GM23338 (cell line): ENCODE measurements at regions not wholly inside any gene's neighbourhood (a gene's known extent, or its start where the extent isn't known, plus 50 kb on each side); places are given as distances from the start of the nearest gene placed in this dataset.

Experiments used
- ATAC-seq: fragments of 200-7000 bp; cut with Tn5 transposase; 3 replicates; pipeline ENCODE4 v1.9.1; 2020
- DNase-seq: peaks from one replicate; pipeline ENCODE4 v3.0.0-alpha.2; 2015; ENCODE audit warnings: low spot score
- H2AFZ ChIP-seq: fragments of 200-600 bp; sonication (generic); 2 replicates; pipeline ENCODE4 v1.8.0; 2016; ENCODE audit warnings: antibody characterized with exemption, mild to moderate bottlenecking, moderate library complexity
- H3F3A ChIP-seq: fragments of 200-600 bp; sonication (generic); replicated peaks from 2 replicates; pipeline ENCODE4 v1.8.0; 2017; ENCODE audit warnings: antibody characterized with exemption, mixed run types, low read depth
- H3K27ac ChIP-seq: fragments of 200-600 bp; sonication (generic); 2 replicates; pipeline ENCODE4 v1.6.1; 2016; ENCODE audit warnings: low read depth
- H3K27me3 ChIP-seq: fragments of 200-600 bp; sonication (generic); 2 replicates; pipeline ENCODE4 v1.8.0; 2016; ENCODE audit warnings: mild to moderate bottlenecking, mixed run types, moderate library complexity; ENCODE audit not compliant: insufficient read depth
- H3K36me3 ChIP-seq: fragments of 200-600 bp; sonication (generic); 2 replicates; pipeline ENCODE4 v1.8.0; 2016; ENCODE audit warnings: mild to moderate bottlenecking; ENCODE audit not compliant: insufficient read depth
- H3K4me1 ChIP-seq: fragments of 200-600 bp; sonication (generic); 2 replicates; pipeline ENCODE4 v1.8.0; 2016; ENCODE audit warnings: mild to moderate bottlenecking, moderate library complexity; ENCODE audit not compliant: insufficient read depth
- H3K4me2 ChIP-seq: fragments of 200-600 bp; sonication (generic); 2 replicates; pipeline ENCODE4 v1.7.1; 2017; ENCODE audit warnings: mixed run types
- H3K4me3 ChIP-seq: fragments of 200-600 bp; sonication (generic); 2 replicates; pipeline ENCODE4 v1.6.1; 2016; ENCODE audit warnings: mixed run types
- H3K79me2 ChIP-seq: fragments of 200-600 bp; sonication (generic); replicated peaks from 2 replicates; pipeline ENCODE4 v1.8.0; 2017; ENCODE audit warnings: mild to moderate bottlenecking; ENCODE audit not compliant: insufficient read depth
- H3K9me2 ChIP-seq: fragments of 200-600 bp; sonication (generic); 2 replicates; pipeline ENCODE4 v1.8.0; 2017; ENCODE audit not compliant: insufficient read depth
- H4K20me1 ChIP-seq: fragments of 200-600 bp; sonication (generic); replicated peaks from 2 replicates; pipeline ENCODE4 v1.8.0; 2017; ENCODE audit warnings: mild to moderate bottlenecking; ENCODE audit not compliant: insufficient read depth
- H3K27ac Mint-ChIP-seq: 2 replicates; pipeline ENCODE4 v1.8.0; 2020; ENCODE audit warnings: inconsistent platforms, mild to moderate bottlenecking, moderate library complexity, mixed read lengths
- H3K27me3 Mint-ChIP-seq: 3 replicates; pipeline ENCODE4 v1.8.0; 2022; ENCODE audit warnings: low read depth, mild to moderate bottlenecking, moderate library complexity, mixed read lengths, inconsistent platforms; ENCODE audit not compliant: insufficient read depth, poor library complexity
- H3K36me3 Mint-ChIP-seq: 3 replicates; pipeline ENCODE4 v1.8.0; 2021; ENCODE audit warnings: low read depth, mild to moderate bottlenecking, inconsistent platforms, moderate library complexity, mixed read lengths
- H3K4me1 Mint-ChIP-seq: 3 replicates; pipeline ENCODE4 v1.8.0; 2020; ENCODE audit warnings: mild to moderate bottlenecking, inconsistent platforms, mixed read lengths
- H3K4me3 Mint-ChIP-seq: 3 replicates; pipeline ENCODE4 v1.8.0; 2021; ENCODE audit warnings: moderate library complexity, mild to moderate bottlenecking, inconsistent platforms, mixed read lengths
- H3K9me3 Mint-ChIP-seq: 3 replicates; pipeline ENCODE4 v1.8.0; 2020; ENCODE audit warnings: moderate library complexity, mild to moderate bottlenecking, inconsistent platforms, mixed read lengths
- CREB1 ChIP-seq: fragments of 250-450 bp; sonication (Bioruptor Pico); IDR thresholded peaks from 2 replicates; pipeline ENCODE4 v1.5.0; 2020; ENCODE audit warnings: low read depth, mild to moderate bottlenecking, moderate library complexity
- CTCF ChIP-seq, 2 experiments: fragments of 200-600 bp in 1 of 2; sonication (generic) in 1 of 2; conservative IDR thresholded peaks; 2 replicates each; pipeline versions ENCODE4 v1.5.1 to v1.6.1; 2016 to 2017; ENCODE audit warnings: antibody characterized with exemption in 2 of 2, low read depth in 2 of 2, mild to moderate bottlenecking in 2 of 2, moderate library complexity in 1 of 2
- ETS1 ChIP-seq: IDR thresholded peaks from 2 replicates; pipeline ENCODE4 v1.6.1; 2016; ENCODE audit warnings: antibody characterized with exemption
- EZH2 ChIP-seq: fragments of 200-600 bp; sonication (generic); IDR thresholded peaks from one replicate; pipeline ENCODE4 v1.8.0; 2017; ENCODE audit warnings: antibody characterized with exemption, mild to moderate bottlenecking, low read depth; ENCODE audit not compliant: unreplicated experiment
- EZH2phosphoT487 ChIP-seq: fragments of 200-600 bp; sonication (generic); IDR thresholded peaks from one replicate; pipeline ENCODE4 v1.8.1; 2018; ENCODE audit warnings: antibody characterized with exemption; ENCODE audit not compliant: unreplicated experiment
- JUNB ChIP-seq: IDR thresholded peaks from one replicate; pipeline ENCODE4 v1.6.1; 2016; ENCODE audit warnings: antibody characterized with exemption; ENCODE audit not compliant: unreplicated experiment
- NANOG ChIP-seq: IDR thresholded peaks from 2 replicates; pipeline ENCODE4 v1.6.1; 2016; ENCODE audit warnings: antibody characterized with exemption, borderline replicate concordance
- POLR2AphosphoS5 ChIP-seq: IDR thresholded peaks from 2 replicates; pipeline ENCODE4 v1.6.1; 2016; ENCODE audit warnings: antibody characterized with exemption, low read depth
- REST ChIP-seq: IDR thresholded peaks from one replicate; pipeline ENCODE4 v1.6.1; 2018; ENCODE audit warnings: antibody characterized with exemption; ENCODE audit not compliant: unreplicated experiment
- STAT1 ChIP-seq: IDR thresholded peaks from one replicate; pipeline ENCODE4 v1.6.1; 2016; ENCODE audit warnings: antibody characterized with exemption; ENCODE audit not compliant: unreplicated experiment
- ZNF114 ChIP-seq: fragments of 250-450 bp; sonication (Bioruptor Pico); IDR thresholded peaks from 2 replicates; pipeline ENCODE4 v1.5.0; 2020; ENCODE audit warnings: mild to moderate bottlenecking, moderate library complexity
- ZNF331 ChIP-seq: fragments of 250-450 bp; sonication (Bioruptor Pico); IDR thresholded peaks from 2 replicates; pipeline ENCODE4 v1.5.0; 2020; ENCODE audit warnings: low read depth, mild to moderate bottlenecking, moderate library complexity
- TF ChIP-seq, protein P1 (sequence below): fragments of 250-450 bp; sonication (Bioruptor Pico); IDR thresholded peaks from 2 replicates; pipeline ENCODE4 v1.5.0; 2020; ENCODE audit warnings: mild to moderate bottlenecking, moderate library complexity

GRCh38 chr9:94178927-94179326 is 80.2 kb upstream of the ZNF169 start:
- Mint-ChIP-seq H3K9me3 (no peaks in the 10 kb centered on the region; the same call in 2 of the 3 replicates), H3K4me1 (peaks cover 28% of the 10 kb centered on the region)
- ATAC-seq: no peak

More at GRCh38 chr9:94178927-94179326, 80.2 kb upstream of the ZNF169 start:
- H3K27me3 ChIP-seq: no peaks in the 10 kb centered on the region
- no peak overlapping the region for H3K4me2 ChIP-seq
- H3K4me1 ChIP-seq: peaks cover 4% of the 10 kb centered on the region
- H2AFZ ChIP-seq: no peak overlapping the region
- H3F3A ChIP-seq: peaks cover 4% of the 10 kb centered on the region; the same call in 1 of the 2 replicates
- Mint-ChIP-seq H3K27me3 (peaks cover 19% of the 10 kb centered on the region), H3K4me3 (no peak overlapping the region), H3K27ac (no peak overlapping the region), H3K36me3 (peaks cover 50% of the 10 kb centered on the region)
- H3K4me3 ChIP-seq: no peak overlapping the region
- H4K20me1 ChIP-seq: peaks cover 57% of the 10 kb centered on the region
- H3K36me3 ChIP-seq: peaks cover 23% of the 10 kb centered on the region
- no peaks in the 10 kb centered on the region for H3K9me2 ChIP-seq
- H3K27ac ChIP-seq: peak overlapping the region; percentile 57; the same call in 1 of the 2 replicates
- TF ChIP-seq EZH2 (no peak), CREB1 (no peak), REST (no peak), POLR2AphosphoS5 (no peak), JUNB (no peak), ZNF114 (CRISPR knock-in tag) (no peak), EZH2phosphoT487 (no peak), ZNF331 (CRISPR knock-in tag) (no peak), ETS1 (no peak), NANOG (no peak), CTCF (conservative IDR thresholded peaks at IDR 0.05; ENCODE audit: low read depth in 2 of 2) (no peak), STAT1 (no peak)
- TF ChIP-seq, protein P1, sequence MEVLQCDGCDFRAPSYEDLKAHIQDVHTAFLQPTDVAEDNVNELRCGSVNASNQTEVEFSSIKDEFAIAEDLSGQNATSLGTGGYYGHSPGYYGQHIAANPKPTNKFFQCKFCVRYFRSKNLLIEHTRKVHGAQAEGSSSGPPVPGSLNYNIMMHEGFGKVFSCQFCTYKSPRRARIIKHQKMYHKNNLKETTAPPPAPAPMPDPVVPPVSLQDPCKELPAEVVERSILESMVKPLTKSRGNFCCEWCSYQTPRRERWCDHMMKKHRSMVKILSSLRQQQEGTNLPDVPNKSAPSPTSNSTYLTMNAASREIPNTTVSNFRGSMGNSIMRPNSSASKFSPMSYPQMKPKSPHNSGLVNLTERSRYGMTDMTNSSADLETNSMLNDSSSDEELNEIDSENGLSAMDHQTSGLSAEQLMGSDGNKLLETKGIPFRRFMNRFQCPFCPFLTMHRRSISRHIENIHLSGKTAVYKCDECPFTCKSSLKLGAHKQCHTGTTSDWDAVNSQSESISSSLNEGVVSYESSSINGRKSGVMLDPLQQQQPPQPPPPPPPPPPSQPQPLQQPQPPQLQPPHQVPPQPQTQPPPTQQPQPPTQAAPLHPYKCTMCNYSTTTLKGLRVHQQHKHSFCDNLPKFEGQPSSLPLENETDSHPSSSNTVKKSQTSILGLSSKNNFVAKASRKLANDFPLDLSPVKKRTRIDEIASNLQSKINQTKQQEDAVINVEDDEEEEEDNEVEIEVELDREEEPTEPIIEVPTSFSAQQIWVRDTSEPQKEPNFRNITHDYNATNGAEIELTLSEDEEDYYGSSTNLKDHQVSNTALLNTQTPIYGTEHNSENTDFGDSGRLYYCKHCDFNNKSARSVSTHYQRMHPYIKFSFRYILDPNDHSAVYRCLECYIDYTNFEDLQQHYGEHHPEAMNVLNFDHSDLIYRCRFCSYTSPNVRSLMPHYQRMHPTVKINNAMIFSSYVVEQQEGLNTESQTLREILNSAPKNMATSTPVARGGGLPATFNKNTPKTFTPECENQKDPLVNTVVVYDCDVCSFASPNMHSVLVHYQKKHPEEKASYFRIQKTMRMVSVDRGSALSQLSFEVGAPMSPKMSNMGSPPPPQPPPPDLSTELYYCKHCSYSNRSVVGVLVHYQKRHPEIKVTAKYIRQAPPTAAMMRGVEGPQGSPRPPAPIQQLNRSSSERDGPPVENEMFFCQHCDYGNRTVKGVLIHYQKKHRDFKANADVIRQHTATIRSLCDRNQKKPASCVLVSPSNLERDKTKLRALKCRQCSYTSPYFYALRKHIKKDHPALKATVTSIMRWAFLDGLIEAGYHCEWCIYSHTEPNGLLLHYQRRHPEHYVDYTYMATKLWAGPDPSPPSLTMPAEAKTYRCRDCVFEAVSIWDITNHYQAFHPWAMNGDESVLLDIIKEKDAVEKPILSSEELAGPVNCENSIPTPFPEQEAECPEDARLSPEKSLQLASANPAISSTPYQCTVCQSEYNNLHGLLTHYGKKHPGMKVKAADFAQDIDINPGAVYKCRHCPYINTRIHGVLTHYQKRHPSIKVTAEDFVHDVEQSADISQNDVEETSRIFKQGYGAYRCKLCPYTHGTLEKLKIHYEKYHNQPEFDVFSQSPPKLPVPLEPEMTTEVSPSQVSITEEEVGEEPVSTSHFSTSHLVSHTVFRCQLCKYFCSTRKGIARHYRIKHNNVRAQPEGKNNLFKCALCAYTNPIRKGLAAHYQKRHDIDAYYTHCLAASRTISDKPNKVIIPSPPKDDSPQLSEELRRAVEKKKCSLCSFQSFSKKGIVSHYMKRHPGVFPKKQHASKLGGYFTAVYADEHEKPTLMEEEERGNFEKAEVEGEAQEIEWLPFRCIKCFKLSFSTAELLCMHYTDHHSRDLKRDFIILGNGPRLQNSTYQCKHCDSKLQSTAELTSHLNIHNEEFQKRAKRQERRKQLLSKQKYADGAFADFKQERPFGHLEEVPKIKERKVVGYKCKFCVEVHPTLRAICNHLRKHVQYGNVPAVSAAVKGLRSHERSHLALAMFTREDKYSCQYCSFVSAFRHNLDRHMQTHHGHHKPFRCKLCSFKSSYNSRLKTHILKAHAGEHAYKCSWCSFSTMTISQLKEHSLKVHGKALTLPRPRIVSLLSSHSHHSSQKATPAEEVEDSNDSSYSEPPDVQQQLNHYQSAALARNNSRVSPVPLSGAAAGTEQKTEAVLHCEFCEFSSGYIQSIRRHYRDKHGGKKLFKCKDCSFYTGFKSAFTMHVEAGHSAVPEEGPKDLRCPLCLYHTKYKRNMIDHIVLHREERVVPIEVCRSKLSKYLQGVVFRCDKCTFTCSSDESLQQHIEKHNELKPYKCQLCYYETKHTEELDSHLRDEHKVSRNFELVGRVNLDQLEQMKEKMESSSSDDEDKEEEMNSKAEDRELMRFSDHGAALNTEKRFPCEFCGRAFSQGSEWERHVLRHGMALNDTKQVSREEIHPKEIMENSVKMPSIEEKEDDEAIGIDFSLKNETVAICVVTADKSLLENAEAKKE: no peak
- peaks cover 67% of the 10 kb centered on the region for H3K79me2 ChIP-seq
- no peak for DNase-seq
